OCI-LY1 (cell line): ENCODE measurements at regions not wholly inside any gene's neighbourhood (a gene's known extent, or its start where the extent isn't known, plus 50 kb on each side); places are given as distances from the start of the nearest gene placed in this dataset.

Source experiments
- EZH2 ChIP-seq: fragments of 200-600 bp; sonication (generic), shearing (Covaris generic); IDR thresholded peaks from 2 replicates; pipeline ENCODE4 v1.8.0; 2017; ENCODE audit warnings: borderline replicate concordance, mixed run types, mild to moderate bottlenecking, antibody characterized with exemption, low read length, moderate library complexity, mixed read lengths
- TF ChIP-seq, protein P1 (sequence below): fragments of 200-600 bp; sonication (generic), shearing (Covaris generic); IDR thresholded peaks from 2 replicates; pipeline ENCODE4 v1.5.1; 2017; ENCODE audit warnings: mild to moderate bottlenecking, antibody characterized with exemption, low read length, moderate library complexity, mixed read lengths

DNA sequence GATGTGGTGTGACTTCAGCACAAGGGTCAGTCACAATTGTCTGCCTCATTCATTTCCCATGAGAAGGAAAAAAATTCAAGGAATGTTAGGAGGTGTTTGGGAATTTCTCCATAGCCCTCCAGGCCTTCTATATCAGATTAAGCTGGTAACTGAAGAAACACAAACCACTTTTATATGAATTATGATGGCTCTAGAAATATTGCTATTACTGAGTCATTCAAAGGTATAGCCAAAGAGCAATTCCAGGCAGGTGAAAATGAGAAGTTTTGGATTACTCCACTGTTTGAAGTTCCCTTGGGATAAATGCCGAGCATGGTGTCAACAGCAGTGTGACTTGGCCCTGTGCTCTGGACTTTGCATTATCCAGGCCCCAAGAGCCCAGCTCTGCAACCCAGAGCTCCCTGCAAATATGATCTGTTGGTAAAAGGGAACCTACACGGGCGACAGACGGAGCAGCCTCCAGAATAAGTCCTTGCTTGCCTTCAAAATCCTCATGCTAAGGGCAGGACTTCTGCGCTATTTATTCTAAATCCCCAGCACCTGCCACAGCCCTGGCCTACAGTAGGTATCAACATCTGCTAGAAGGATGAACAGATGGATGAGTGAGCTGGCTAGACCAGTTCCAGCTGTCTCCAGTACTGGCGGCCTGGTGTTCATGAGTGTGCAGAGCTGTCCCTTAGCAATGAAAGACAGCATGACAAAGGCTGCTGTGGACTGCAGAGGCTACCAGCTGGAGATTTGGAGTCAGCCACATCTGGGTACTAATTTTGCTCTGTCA lies 67.5 kb upstream of the ZBED5 start:
- TF ChIP-seq, protein P1, sequence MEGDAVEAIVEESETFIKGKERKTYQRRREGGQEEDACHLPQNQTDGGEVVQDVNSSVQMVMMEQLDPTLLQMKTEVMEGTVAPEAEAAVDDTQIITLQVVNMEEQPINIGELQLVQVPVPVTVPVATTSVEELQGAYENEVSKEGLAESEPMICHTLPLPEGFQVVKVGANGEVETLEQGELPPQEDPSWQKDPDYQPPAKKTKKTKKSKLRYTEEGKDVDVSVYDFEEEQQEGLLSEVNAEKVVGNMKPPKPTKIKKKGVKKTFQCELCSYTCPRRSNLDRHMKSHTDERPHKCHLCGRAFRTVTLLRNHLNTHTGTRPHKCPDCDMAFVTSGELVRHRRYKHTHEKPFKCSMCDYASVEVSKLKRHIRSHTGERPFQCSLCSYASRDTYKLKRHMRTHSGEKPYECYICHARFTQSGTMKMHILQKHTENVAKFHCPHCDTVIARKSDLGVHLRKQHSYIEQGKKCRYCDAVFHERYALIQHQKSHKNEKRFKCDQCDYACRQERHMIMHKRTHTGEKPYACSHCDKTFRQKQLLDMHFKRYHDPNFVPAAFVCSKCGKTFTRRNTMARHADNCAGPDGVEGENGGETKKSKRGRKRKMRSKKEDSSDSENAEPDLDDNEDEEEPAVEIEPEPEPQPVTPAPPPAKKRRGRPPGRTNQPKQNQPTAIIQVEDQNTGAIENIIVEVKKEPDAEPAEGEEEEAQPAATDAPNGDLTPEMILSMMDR = no peak
- no peak for TF ChIP-seq EZH2
